Neural cell (in vitro differentiated cells): ENCODE measurements at regions not wholly inside any gene's neighbourhood (a gene's known extent, or its start where the extent isn't known, plus 50 kb on each side); places are given as distances from the start of the nearest gene placed in this dataset.

ENCODE experiments used
- H2AFZ ChIP-seq: fragments of 200-600, 300-800 bp; sonication (generic), shearing (Covaris generic); 2 replicates; pipeline ENCODE4 v1.6.0; 2014; ENCODE audit warnings: low read depth, mild to moderate bottlenecking, antibody characterized with exemption, low read length, moderate library complexity
- H3F3A ChIP-seq: fragments of 200-600 bp; shearing (Covaris generic); 2 replicates; pipeline ENCODE4 v1.6.1; 2016; ENCODE audit warnings: mild to moderate bottlenecking, moderate library complexity, mixed read lengths, antibody characterized with exemption, low read length; ENCODE audit not compliant: insufficient read depth, poor library complexity, severe bottlenecking
- H3K27ac ChIP-seq: fragments of 200-600, 300-800 bp; sonication (generic), shearing (Covaris generic); 2 replicates; pipeline ENCODE4 v1.5.1; 2014; ENCODE audit warnings: mild to moderate bottlenecking, low read length, moderate library complexity
- H3K27me3 ChIP-seq: fragments of 300-800, 200-600 bp; sonication (generic), shearing (Covaris generic); 2 replicates; pipeline ENCODE4 v1.6.0; 2014; ENCODE audit warnings: mild to moderate bottlenecking, low read depth, low read length, moderate library complexity; ENCODE audit not compliant: insufficient read depth
- H3K36me3 ChIP-seq: fragments of 300-800, 200-600 bp; sonication (generic), shearing (Covaris generic); 2 replicates; pipeline ENCODE4 v1.5.1; 2014; ENCODE audit warnings: mild to moderate bottlenecking, antibody characterized with exemption, low read length, moderate library complexity; ENCODE audit not compliant: insufficient read depth
- H3K4me2 ChIP-seq: fragments of 300-800, 200-600 bp; sonication (generic), shearing (Covaris generic); 2 replicates; pipeline ENCODE4 v1.6.0; 2014; ENCODE audit warnings: mild to moderate bottlenecking, low read length
- H3K4me3 ChIP-seq: fragments of 300-800, 200-600 bp; sonication (generic), shearing (Covaris generic); 2 replicates; pipeline ENCODE4 v1.5.1; 2014; ENCODE audit warnings: mild to moderate bottlenecking, low read length, moderate library complexity
- H3K79me2 ChIP-seq: fragments of 200-600 bp; shearing (Covaris generic); replicated peaks from 2 replicates; pipeline ENCODE4 v1.6.0; 2014; ENCODE audit warnings: mild to moderate bottlenecking, low read length, moderate library complexity; ENCODE audit not compliant: insufficient read depth
- H3K9ac ChIP-seq: fragments of 300-800, 200-600 bp; sonication (generic), shearing (Covaris generic); 2 replicates; pipeline ENCODE4 v1.6.1; 2016; ENCODE audit warnings: mild to moderate bottlenecking, low read length, mixed read lengths
- H3K9me2 ChIP-seq: fragments of 200-600 bp; shearing (Covaris generic); 2 replicates; pipeline ENCODE4 v1.6.1; 2016; ENCODE audit warnings: mild to moderate bottlenecking, low read length, mixed read lengths; ENCODE audit not compliant: insufficient read depth
- H3K9me3 ChIP-seq: fragments of 200-600, 300-800 bp; sonication (generic), shearing (Covaris generic); 2 replicates; pipeline ENCODE4 v1.6.1; 2016; ENCODE audit warnings: mild to moderate bottlenecking, mixed run types, low read length, moderate library complexity, mixed read lengths
- H4K20me1 ChIP-seq: fragments of 200-600 bp; shearing (Covaris generic); 2 replicates; pipeline ENCODE4 v1.6.1; 2016; ENCODE audit warnings: mild to moderate bottlenecking, mixed run types; ENCODE audit not compliant: insufficient read depth
- EP300 ChIP-seq: fragments of 450-650 bp; conservative IDR thresholded peaks from 2 replicates; pipeline ENCODE4 v1.6.1; 2014; ENCODE audit warnings: antibody characterized with exemption, mild to moderate bottlenecking, moderate library complexity; ENCODE audit not compliant: poor library complexity, severe bottlenecking
- EZH2 ChIP-seq: fragments of 200-600, 300-800 bp; shearing (Covaris generic), sonication (generic); IDR thresholded peaks from 2 replicates; pipeline ENCODE4 v1.6.1; 2014; ENCODE audit warnings: antibody characterized with exemption, low read length, borderline replicate concordance, mild to moderate bottlenecking; ENCODE audit not compliant: insufficient read depth, poor library complexity, severe bottlenecking
- RAD21 ChIP-seq: fragments of 450-650 bp; conservative IDR thresholded peaks from 2 replicates; pipeline ENCODE4 v1.6.1; 2014; ENCODE audit warnings: antibody characterized with exemption, mild to moderate bottlenecking, moderate library complexity
- SMC3 ChIP-seq: fragments of 450-650 bp; conservative IDR thresholded peaks from 2 replicates; pipeline ENCODE4 v1.6.1; 2014; ENCODE audit warnings: antibody characterized with exemption, mild to moderate bottlenecking, moderate library complexity; ENCODE audit not compliant: poor library complexity
- TF ChIP-seq, protein P1 (sequence below): fragments of 450-650 bp; IDR thresholded peaks from 2 replicates; pipeline ENCODE4 v1.5.1; 2014; ENCODE audit warnings: antibody characterized with exemption, mild to moderate bottlenecking, moderate library complexity; ENCODE audit not compliant: poor library complexity, severe bottlenecking
- TF ChIP-seq, protein P2 (sequence below): IDR thresholded peaks from 2 replicates; pipeline ENCODE4 v1.6.1; 2012; ENCODE audit warnings: borderline replicate concordance

DNA sequence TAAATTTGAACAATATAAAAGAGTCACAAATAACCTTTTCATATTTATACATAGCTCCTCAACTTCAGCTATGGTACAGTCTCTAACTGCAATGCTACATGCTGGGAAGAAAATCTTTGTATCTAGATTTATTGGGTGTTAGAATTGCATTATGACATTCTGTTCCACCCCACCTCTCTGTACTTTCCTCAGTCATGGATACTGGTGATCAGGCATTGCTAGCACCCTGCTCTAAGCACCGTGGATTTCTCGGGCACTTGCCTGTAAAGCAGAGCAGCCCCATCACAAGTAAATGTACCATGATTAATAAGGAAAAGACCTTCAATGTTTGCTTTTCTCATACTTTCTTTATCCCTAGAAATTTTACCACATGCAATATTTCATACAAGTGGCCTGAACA is 1028.9 kb upstream of the INTU start:
- H3K4me2 ChIP-seq: no peak overlapping the region
- no peak overlapping the region for H3K9ac ChIP-seq
- H3K27me3 ChIP-seq: no peaks in the 10 kb centered on the region
- no peaks in the 10 kb centered on the region for H3K79me2 ChIP-seq
- H3K9me2 ChIP-seq: no peaks in the 10 kb centered on the region
- H2AFZ ChIP-seq: no peak overlapping the region
- TF ChIP-seq, protein P1, sequence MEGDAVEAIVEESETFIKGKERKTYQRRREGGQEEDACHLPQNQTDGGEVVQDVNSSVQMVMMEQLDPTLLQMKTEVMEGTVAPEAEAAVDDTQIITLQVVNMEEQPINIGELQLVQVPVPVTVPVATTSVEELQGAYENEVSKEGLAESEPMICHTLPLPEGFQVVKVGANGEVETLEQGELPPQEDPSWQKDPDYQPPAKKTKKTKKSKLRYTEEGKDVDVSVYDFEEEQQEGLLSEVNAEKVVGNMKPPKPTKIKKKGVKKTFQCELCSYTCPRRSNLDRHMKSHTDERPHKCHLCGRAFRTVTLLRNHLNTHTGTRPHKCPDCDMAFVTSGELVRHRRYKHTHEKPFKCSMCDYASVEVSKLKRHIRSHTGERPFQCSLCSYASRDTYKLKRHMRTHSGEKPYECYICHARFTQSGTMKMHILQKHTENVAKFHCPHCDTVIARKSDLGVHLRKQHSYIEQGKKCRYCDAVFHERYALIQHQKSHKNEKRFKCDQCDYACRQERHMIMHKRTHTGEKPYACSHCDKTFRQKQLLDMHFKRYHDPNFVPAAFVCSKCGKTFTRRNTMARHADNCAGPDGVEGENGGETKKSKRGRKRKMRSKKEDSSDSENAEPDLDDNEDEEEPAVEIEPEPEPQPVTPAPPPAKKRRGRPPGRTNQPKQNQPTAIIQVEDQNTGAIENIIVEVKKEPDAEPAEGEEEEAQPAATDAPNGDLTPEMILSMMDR: no peak
- TF ChIP-seq RAD21 (no peak), EZH2 (no peak)
- TF ChIP-seq, protein P2, sequence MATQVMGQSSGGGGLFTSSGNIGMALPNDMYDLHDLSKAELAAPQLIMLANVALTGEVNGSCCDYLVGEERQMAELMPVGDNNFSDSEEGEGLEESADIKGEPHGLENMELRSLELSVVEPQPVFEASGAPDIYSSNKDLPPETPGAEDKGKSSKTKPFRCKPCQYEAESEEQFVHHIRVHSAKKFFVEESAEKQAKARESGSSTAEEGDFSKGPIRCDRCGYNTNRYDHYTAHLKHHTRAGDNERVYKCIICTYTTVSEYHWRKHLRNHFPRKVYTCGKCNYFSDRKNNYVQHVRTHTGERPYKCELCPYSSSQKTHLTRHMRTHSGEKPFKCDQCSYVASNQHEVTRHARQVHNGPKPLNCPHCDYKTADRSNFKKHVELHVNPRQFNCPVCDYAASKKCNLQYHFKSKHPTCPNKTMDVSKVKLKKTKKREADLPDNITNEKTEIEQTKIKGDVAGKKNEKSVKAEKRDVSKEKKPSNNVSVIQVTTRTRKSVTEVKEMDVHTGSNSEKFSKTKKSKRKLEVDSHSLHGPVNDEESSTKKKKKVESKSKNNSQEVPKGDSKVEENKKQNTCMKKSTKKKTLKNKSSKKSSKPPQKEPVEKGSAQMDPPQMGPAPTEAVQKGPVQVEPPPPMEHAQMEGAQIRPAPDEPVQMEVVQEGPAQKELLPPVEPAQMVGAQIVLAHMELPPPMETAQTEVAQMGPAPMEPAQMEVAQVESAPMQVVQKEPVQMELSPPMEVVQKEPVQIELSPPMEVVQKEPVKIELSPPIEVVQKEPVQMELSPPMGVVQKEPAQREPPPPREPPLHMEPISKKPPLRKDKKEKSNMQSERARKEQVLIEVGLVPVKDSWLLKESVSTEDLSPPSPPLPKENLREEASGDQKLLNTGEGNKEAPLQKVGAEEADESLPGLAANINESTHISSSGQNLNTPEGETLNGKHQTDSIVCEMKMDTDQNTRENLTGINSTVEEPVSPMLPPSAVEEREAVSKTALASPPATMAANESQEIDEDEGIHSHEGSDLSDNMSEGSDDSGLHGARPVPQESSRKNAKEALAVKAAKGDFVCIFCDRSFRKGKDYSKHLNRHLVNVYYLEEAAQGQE: no peak
- no peaks in the 10 kb centered on the region for H3F3A ChIP-seq
- H3K36me3 ChIP-seq: no peaks in the 10 kb centered on the region
- no peaks in the 10 kb centered on the region for H3K9me3 ChIP-seq
- H3K27ac ChIP-seq: no peak overlapping the region
- no peaks in the 10 kb centered on the region for H4K20me1 ChIP-seq
- H3K4me3 ChIP-seq: no peak overlapping the region

DNA sequence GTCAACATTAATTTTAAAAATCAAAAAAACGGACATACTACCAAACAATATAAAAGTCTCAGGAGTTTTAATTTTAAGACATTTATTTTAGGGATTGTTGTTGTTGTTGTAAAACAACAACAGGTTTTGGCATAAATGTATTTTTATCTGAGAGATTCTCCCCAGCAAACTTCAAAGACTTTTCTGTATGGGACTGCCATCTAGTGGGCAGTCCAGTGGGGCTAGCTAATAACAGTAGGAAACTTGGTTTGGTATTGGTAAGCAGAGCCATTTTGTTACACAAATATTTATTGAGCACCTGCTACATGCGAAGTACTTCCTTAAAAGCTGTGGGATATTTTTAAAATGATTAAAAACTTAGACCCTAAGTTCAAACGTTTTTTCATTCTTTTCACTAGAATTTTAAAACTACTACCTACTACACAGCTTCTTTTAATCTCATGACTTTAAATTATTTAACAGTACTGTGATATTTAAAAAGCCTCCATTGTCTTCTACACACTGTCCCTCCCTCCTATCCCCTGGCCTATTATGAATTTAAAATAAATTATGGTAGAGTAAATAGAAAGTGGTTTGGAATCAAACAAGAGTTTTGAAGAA is 1028.4 kb upstream of the INTU start:
- H3K4me3 ChIP-seq: no peak overlapping the region
- no peaks in the 10 kb centered on the region for H3K27me3 ChIP-seq
- no peak overlapping the region for H2AFZ ChIP-seq
- no peak overlapping the region for H3K27ac ChIP-seq
- no peak overlapping the region for H3K9ac ChIP-seq
- no peaks in the 10 kb centered on the region for H3K36me3 ChIP-seq
- no peaks in the 10 kb centered on the region for H3K79me2 ChIP-seq
- no peak overlapping the region for H3K4me2 ChIP-seq
- no peaks in the 10 kb centered on the region for H3K9me2 ChIP-seq
- peak; percentile 74 for TF ChIP-seq SMC3
- no peak for TF ChIP-seq EP300
- TF ChIP-seq, protein P1: peak; percentile 72
- TF ChIP-seq RAD21: peak; percentile 77
- no peaks in the 10 kb centered on the region for H4K20me1 ChIP-seq
- no peaks in the 10 kb centered on the region for H3K9me3 ChIP-seq
- H3F3A ChIP-seq: no peaks in the 10 kb centered on the region
